ENCODE measurements at regions not wholly inside any gene's neighbourhood (a gene's known extent, or its start where the extent isn't known, plus 50 kb on each side); places are given as distances from the start of the nearest gene placed in this dataset.

- intact Hi-C loops (cut with DNase I): no loop called here
- no peaks in the 10 kb centered on the region for H3K27me3 ChIP-seq (ENCODE audit: low read depth)
- no peaks in the 10 kb centered on the region for H3K9me3 ChIP-seq
- DNase-seq (no peak), ATAC-seq (no peak)
- no peaks in the 10 kb centered on the region for H3K4me1 ChIP-seq
- H3K27ac ChIP-seq: no peak overlapping the region
- H3K36me3 ChIP-seq: no peaks in the 10 kb centered on the region
- no peak for TF ChIP-seq CTCF (IDR thresholded peaks at IDR 0.05)
- H3K4me3 ChIP-seq: no peak overlapping the region
Measured at GRCh38 chr7:31398815-31399214, 58.3 kb upstream of the NEUROD6 start.

GRCh38 chr7:31407178-31407676 lies 66.7 kb upstream of the NEUROD6 start:
- no peak for DNase-seq
- Histone ChIP-seq H3K9me3 (no peaks in the 10 kb centered on the region), H3K36me3 (no peaks in the 10 kb centered on the region), H3K27me3 (ENCODE audit: low read depth) (no peaks in the 10 kb centered on the region), H3K27ac (no peak overlapping the region), H3K4me3 (no peak overlapping the region), H3K4me1 (peaks cover 6% of the 10 kb centered on the region)
- TF ChIP-seq CTCF (IDR thresholded peaks at IDR 0.05): no peak
- no peak for ATAC-seq
- intact Hi-C loops (cut with DNase I): no loop called here

GRCh38 chr7:31408140-31408729 lies 67.7 kb upstream of the NEUROD6 start:
- Histone ChIP-seq H3K27ac (no peak overlapping the region), H3K4me1 (peaks cover 6% of the 10 kb centered on the region), H3K9me3 (no peaks in the 10 kb centered on the region), H3K4me3 (no peak overlapping the region), H3K36me3 (no peaks in the 10 kb centered on the region), H3K27me3 (ENCODE audit: low read depth) (no peaks in the 10 kb centered on the region)
- ATAC-seq (peak; percentile 78 to 80), DNase-seq (no peak)
- TF ChIP-seq CTCF (IDR thresholded peaks at IDR 0.05): no peak
- intact Hi-C loops (cut with DNase I): no loop called here

- no peak for TF ChIP-seq CTCF (IDR thresholded peaks at IDR 0.05)
- Histone ChIP-seq H3K27ac (no peak overlapping the region), H3K36me3 (no peaks in the 10 kb centered on the region), H3K4me3 (no peak overlapping the region), H3K9me3 (no peaks in the 10 kb centered on the region), H3K4me1 (peaks cover 6% of the 10 kb centered on the region), H3K27me3 (ENCODE audit: low read depth) (no peaks in the 10 kb centered on the region)
- intact Hi-C loops (cut with DNase I): no loop called here
- DNase-seq (no peak), ATAC-seq (no peak)
Measured at GRCh38 chr7:31410265-31410664, 69.7 kb upstream of the NEUROD6 start.

- no peaks in the 10 kb centered on the region for H3K27me3 ChIP-seq (ENCODE audit: low read depth)
- no peaks in the 10 kb centered on the region for H3K36me3 ChIP-seq
- no peak for DNase-seq
- peaks cover 6% of the 10 kb centered on the region for H3K4me1 ChIP-seq
- intact Hi-C loops (cut with DNase I): no loop called here
- no peaks in the 10 kb centered on the region for H3K9me3 ChIP-seq
- no peak for ATAC-seq
- H3K27ac ChIP-seq: no peak overlapping the region
- no peak for TF ChIP-seq CTCF (IDR thresholded peaks at IDR 0.05)
- H3K4me3 ChIP-seq: no peak overlapping the region
Measured at GRCh38 chr7:31411416-31411815, 70.9 kb upstream of the NEUROD6 start.
